Fibroblast of lung (primary cell): ENCODE measurements at regions not wholly inside any gene's neighbourhood (a gene's known extent, or its start where the extent isn't known, plus 50 kb on each side); places are given as distances from the start of the nearest gene placed in this dataset.

Experiments
- CTCF ChIP-seq, 2 donors: IDR thresholded peaks in 1 of 2; conservative IDR thresholded peaks in 1 of 2; 1 replicate in 1 of 2; 2 replicates in 1 of 2; pipeline ENCODE4 v1.5.1; 2011 to 2012; ENCODE audit warnings: low read length in 2 of 2, control low read depth in 1 of 2, inconsistent platforms in 1 of 2, low read depth in 1 of 2, mild to moderate bottlenecking in 1 of 2
- EZH2 ChIP-seq: IDR thresholded peaks from 2 replicates; pipeline ENCODE4 v1.5.1; 2012; ENCODE audit warnings: low read length, control low read depth, mild to moderate bottlenecking; ENCODE audit errors: missing control alignments

- TF ChIP-seq CTCF (conservative IDR thresholded peaks at IDR 0.05 in 1 of 2, IDR thresholded peaks at IDR 0.05 in 1 of 2; ENCODE audit: low read depth in 1 of 2, low read length in 2 of 2), result no peak
- no peak for TF ChIP-seq EZH2
Observed at GRCh38 chr1:2854611-2855010, 53.1 kb upstream of the TTC34 start.
